NCI-H82 treated with DMSO at 0.1 percent for 48 hours (cell line): ENCODE measurements at regions not wholly inside any gene's neighbourhood (a gene's known extent, or its start where the extent isn't known, plus 50 kb on each side); places are given as distances from the start of the nearest gene placed in this dataset.
"Not testable (repeated sequence)": the region's sequence is repeated elsewhere in the genome, so short reads cannot be mapped to it uniquely, and the experiment has no call there.

Experiments used
- DNase-seq: peaks from one replicate; lab custom pipeline; 2025; ENCODE audit not compliant: unreplicated experiment; lab: John Stamatoyannopoulos, UW

- DNase-seq, result no peak
These were observed 769.1 kb downstream of the CCDC85A start for GRCh38 chr2:56952871-56953270.

- DNase-seq, result no peak
These were observed 776.8 kb downstream of the CCDC85A start for GRCh38 chr2:56960581-56960980.

- DNase-seq, result no peak
These were observed 778.9 kb downstream of the CCDC85A start for GRCh38 chr2:56962673-56963072.

GRCh38 chr2:56969513-56969912, 785.7 kb downstream of the CCDC85A start:
- no peak for DNase-seq

GRCh38 chr2:56971383-56971974, 787.7 kb downstream of the CCDC85A start:
- no peak for DNase-seq

GRCh38 chr2:56981554-56981953, 797.8 kb downstream of the CCDC85A start:
- DNase-seq, result no peak

- no peak for DNase-seq
These were observed 801.8 kb downstream of the CCDC85A start for GRCh38 chr2:56985609-56986008.

GRCh38 chr2:57022496-57022895, 838.7 kb downstream of the CCDC85A start:
- DNase-seq, result no peak

- DNase-seq, result no peak
These were observed 861.3 kb downstream of the CCDC85A start for GRCh38 chr2:57044931-57045635.

GRCh38 chr2:57049273-57049672, 865.5 kb downstream of the CCDC85A start:
- no peak for DNase-seq

- no peak for DNase-seq
These were observed 866.2 kb downstream of the CCDC85A start for GRCh38 chr2:57050007-57050406.

GRCh38 chr2:57066301-57066700, 882.5 kb downstream of the CCDC85A start:
- DNase-seq, result not testable (repeated sequence)

GRCh38 chr2:57075226-57075625, 891.4 kb downstream of the CCDC85A start:
- no peak for DNase-seq

- DNase-seq, result no peak
These were observed 896.2 kb downstream of the CCDC85A start for GRCh38 chr2:57080035-57080434.

GRCh38 chr2:57084697-57085281, 901.0 kb downstream of the CCDC85A start:
- no peak for DNase-seq

- no peak for DNase-seq
These were observed 909.2 kb downstream of the CCDC85A start for GRCh38 chr2:57093020-57093419.

GRCh38 chr2:57097855-57098254, 914.1 kb downstream of the CCDC85A start:
- no peak for DNase-seq

GRCh38 chr2:57100436-57100835, 916.6 kb downstream of the CCDC85A start:
- DNase-seq, result no peak

- no peak for DNase-seq
These were observed 921.9 kb downstream of the CCDC85A start for GRCh38 chr2:57105694-57106093.

- DNase-seq, result no peak
These were observed 923.6 kb downstream of the CCDC85A start for GRCh38 chr2:57107353-57107752.

- no peak for DNase-seq
These were observed 927.7 kb downstream of the CCDC85A start for GRCh38 chr2:57111531-57111930.

GRCh38 chr2:57119141-57119540, 927.5 kb upstream of the VRK2 start:
- DNase-seq, result no peak
